NCI-H2029 (cell line): ENCODE measurements at regions not wholly inside any gene's neighbourhood (a gene's known extent, or its start where the extent isn't known, plus 50 kb on each side); places are given as distances from the start of the nearest gene placed in this dataset.

ENCODE experiments used
- DNase-seq: peaks from one replicate; lab custom pipeline; 2025; lab: John Stamatoyannopoulos, UW

GRCh38 chr7:95718577-95719410, 53.6 kb upstream of the DYNC1I1 start:
- DNase-seq = no peak

GRCh38 chr7:95716357-95717122, 55.8 kb upstream of the DYNC1I1 start:
- no peak for DNase-seq

- no peak for DNase-seq
Measured at GRCh38 chr7:95715274-95715673, 57.1 kb upstream of the DYNC1I1 start.

GRCh38 chr7:95710711-95711110, 61.6 kb upstream of the DYNC1I1 start:
- DNase-seq = no peak

GRCh38 chr7:95700917-95701316, 71.4 kb upstream of the DYNC1I1 start:
- no peak for DNase-seq

- DNase-seq = no peak
Measured at GRCh38 chr7:95694334-95694733, 78.0 kb upstream of the DYNC1I1 start.

- DNase-seq = no peak
Measured at GRCh38 chr7:95693551-95694333, 78.6 kb upstream of the DYNC1I1 start.

GRCh38 chr7:95691464-95691863, 80.9 kb upstream of the DYNC1I1 start:
- DNase-seq = no peak

- DNase-seq = peak; percentile 32
Measured at GRCh38 chr7:95690367-95690947, 81.9 kb upstream of the DYNC1I1 start.

GRCh38 chr7:95688931-95689495, 83.3 kb upstream of the DYNC1I1 start:
- DNase-seq = no peak

GRCh38 chr7:95687759-95688343, 84.5 kb upstream of the DYNC1I1 start:
- no peak for DNase-seq

GRCh38 chr7:95686109-95686508, 86.2 kb upstream of the DYNC1I1 start:
- DNase-seq = no peak

- no peak for DNase-seq
Measured at GRCh38 chr7:95684505-95684904, 87.8 kb upstream of the DYNC1I1 start.

- DNase-seq = peak; percentile 27
Measured at GRCh38 chr7:95684037-95684436, 87.7 kb upstream of the PDK4 start.

- no peak for DNase-seq
Measured at GRCh38 chr7:95682913-95683312, 86.6 kb upstream of the PDK4 start.

GRCh38 chr7:95676691-95677090, 80.4 kb upstream of the PDK4 start:
- no peak for DNase-seq

- no peak for DNase-seq
Measured at GRCh38 chr7:95675632-95676031, 79.3 kb upstream of the PDK4 start.

GRCh38 chr7:95675016-95675415, 78.7 kb upstream of the PDK4 start:
- DNase-seq = no peak

- no peak for DNase-seq
Measured at GRCh38 chr7:95674101-95674500, 77.8 kb upstream of the PDK4 start.

- no peak for DNase-seq
Measured at GRCh38 chr7:95672434-95672833, 76.1 kb upstream of the PDK4 start.

GRCh38 chr7:95669513-95669912, 73.2 kb upstream of the PDK4 start:
- no peak for DNase-seq
